Muscle layer of duodenum (tissue), 2 donors: ENCODE measurements at regions not wholly inside any gene's neighbourhood (a gene's known extent, or its start where the extent isn't known, plus 50 kb on each side); places are given as distances from the start of the nearest gene placed in this dataset.

Source experiments
- H3K27ac ChIP-seq: one replicate; pipeline ENCODE4 v1.7.0; 2013; ENCODE audit warnings: mild to moderate bottlenecking, low read length
- H3K27me3 ChIP-seq: one replicate; pipeline ENCODE4 v1.7.0; 2013; ENCODE audit warnings: low read depth, mild to moderate bottlenecking, control low read depth, low read length
- H3K36me3 ChIP-seq, 2 donors: one replicate each; pipeline ENCODE4 v1.7.0; 2013; ENCODE audit warnings: low read length in 2 of 2, control low read depth in 1 of 2, mild to moderate bottlenecking in 1 of 2; ENCODE audit not compliant: insufficient read depth in 2 of 2, control insufficient read depth in 1 of 2
- H3K4me1 ChIP-seq, 2 donors: one replicate each; pipeline ENCODE4 v1.7.0; 2013; ENCODE audit warnings: low read length in 2 of 2, mild to moderate bottlenecking in 2 of 2, control low read depth in 1 of 2, moderate library complexity in 1 of 2; ENCODE audit not compliant: insufficient read depth in 2 of 2, control insufficient read depth in 1 of 2
- H3K4me3 ChIP-seq, 2 donors: one replicate each; pipeline ENCODE4 v1.7.0; 2013; ENCODE audit warnings: low read length in 2 of 2, low read depth in 1 of 2, mild to moderate bottlenecking in 1 of 2
- H3K9me3 ChIP-seq, 2 donors: one replicate each; pipeline ENCODE4 v1.7.0; 2013; ENCODE audit warnings: low read length in 2 of 2, control low read depth in 1 of 2, mild to moderate bottlenecking in 1 of 2; ENCODE audit not compliant: control insufficient read depth in 1 of 2
- donor health status: healthy.

DNA sequence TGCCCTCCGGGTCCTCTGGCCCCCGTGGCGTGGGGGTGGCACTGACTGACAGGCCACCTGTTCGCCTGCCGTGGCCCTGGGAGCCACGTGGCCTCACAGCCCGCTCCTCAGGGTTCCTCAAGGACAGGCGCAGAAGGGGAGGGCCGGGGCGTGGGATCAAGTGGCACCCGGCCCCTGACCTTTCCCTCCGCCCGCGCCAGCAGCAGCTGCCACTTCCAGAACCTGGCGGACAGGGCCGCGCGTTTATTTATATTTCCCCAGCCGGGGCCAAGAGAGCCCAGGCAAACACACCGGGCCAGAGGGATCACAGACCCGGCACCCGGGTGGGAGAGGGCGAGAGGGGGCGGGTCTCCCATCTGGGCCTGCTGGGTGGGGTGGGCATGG is 92.6 kb downstream of the RFLNA start:
- Histone ChIP-seq H3K4me1 (peaks cover 14 to 62% of the 10 kb centered on the region in 2 donors), H3K27ac (no peak overlapping the region)

GRCh38 chr12:124386661-124387527 is 92.0 kb downstream of the RFLNA start:
- Histone ChIP-seq H3K4me1 (peaks cover 17 to 62% of the 10 kb centered on the region in 2 donors), H3K27ac (no peak overlapping the region), H3K27me3 (no peaks in the 10 kb centered on the region), H3K9me3 (no peaks in the 10 kb centered on the region), H3K36me3 (peaks cover 24 to 30% of the 10 kb centered on the region in 2 donors), H3K4me3 (peak overlapping the region in 1 of 2 donors; percentile 62)

More for the DNA sequence above, 92.6 kb downstream of the RFLNA start:
- H3K36me3 ChIP-seq = peaks cover 22 to 26% of the 10 kb centered on the region in 2 donors
- no peaks in the 10 kb centered on the region for H3K9me3 ChIP-seq
- H3K4me3 ChIP-seq = peak overlapping the region in 1 of 2 donors; percentile 62
- H3K27me3 ChIP-seq = no peaks in the 10 kb centered on the region

GRCh38 chr12:124386059-124386458 is 91.2 kb downstream of the RFLNA start:
- Histone ChIP-seq H3K27ac (no peak overlapping the region), H3K4me1 (peaks cover 19 to 68% of the 10 kb centered on the region in 2 donors), H3K4me3 (peak overlapping the region in 1 of 2 donors; percentile 44), H3K36me3 (peaks cover 24 to 30% of the 10 kb centered on the region in 2 donors), H3K9me3 (no peaks in the 10 kb centered on the region), H3K27me3 (no peaks in the 10 kb centered on the region)

- Histone ChIP-seq H3K4me3 (no peak overlapping the region), H3K27me3 (no peaks in the 10 kb centered on the region), H3K9me3 (no peaks in the 10 kb centered on the region), H3K27ac (no peak overlapping the region), H3K4me1 (peaks cover 18 to 68% of the 10 kb centered on the region in 2 donors), H3K36me3 (peaks cover 24 to 30% of the 10 kb centered on the region in 2 donors)
Observed at GRCh38 chr12:124385219-124385969, 90.5 kb downstream of the RFLNA start.

DNA sequence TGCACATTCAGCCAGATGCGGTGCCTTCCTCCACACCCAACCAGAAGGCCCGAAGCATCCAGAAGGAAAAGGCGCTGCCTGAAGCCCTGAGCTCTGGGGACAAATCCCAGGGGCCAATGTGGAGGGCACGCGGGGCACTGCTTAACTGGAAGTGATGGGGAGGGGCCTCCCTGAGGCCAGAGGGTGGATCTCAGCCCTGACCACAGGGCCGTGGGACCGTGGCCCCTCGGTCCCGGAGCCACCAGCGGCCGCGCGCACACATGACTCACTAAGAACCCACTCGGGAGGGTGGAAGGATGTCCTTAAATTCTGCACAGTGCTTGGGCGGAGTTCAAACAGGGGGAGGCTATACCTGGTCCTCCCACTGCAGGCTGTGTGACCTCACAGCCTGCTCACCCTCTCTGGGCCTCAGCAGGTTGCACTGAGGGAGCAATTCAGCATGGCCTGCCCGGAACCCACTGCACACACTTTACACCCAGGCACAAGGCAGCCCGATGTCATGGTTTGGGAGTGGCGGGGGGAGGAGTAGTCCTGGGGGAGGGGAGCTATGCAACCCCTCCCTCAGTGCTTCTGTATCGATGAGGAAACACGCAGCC is 89.5 kb downstream of the RFLNA start:
- H3K4me3 ChIP-seq = no peak overlapping the region
- peaks cover 28 to 68% of the 10 kb centered on the region in 2 donors for H3K4me1 ChIP-seq
- H3K9me3 ChIP-seq = no peaks in the 10 kb centered on the region
- H3K36me3 ChIP-seq = peaks cover 27 to 30% of the 10 kb centered on the region in 2 donors
- H3K27ac ChIP-seq = no peak overlapping the region
- no peaks in the 10 kb centered on the region for H3K27me3 ChIP-seq

GRCh38 chr12:124383028-124383427 is 88.1 kb downstream of the RFLNA start:
- Histone ChIP-seq H3K36me3 (peaks cover 34 to 37% of the 10 kb centered on the region in 2 donors), H3K27me3 (no peaks in the 10 kb centered on the region), H3K9me3 (no peaks in the 10 kb centered on the region), H3K4me1 (peaks cover 25 to 66% of the 10 kb centered on the region in 2 donors), H3K4me3 (no peak overlapping the region), H3K27ac (peak overlapping the region; percentile 83)

- H3K27ac ChIP-seq = peak overlapping the region; percentile 83
- H3K27me3 ChIP-seq = no peaks in the 10 kb centered on the region
- peaks cover 25 to 55% of the 10 kb centered on the region in 2 donors for H3K4me1 ChIP-seq
- no peaks in the 10 kb centered on the region for H3K9me3 ChIP-seq
- peak overlapping the region; percentile 15 to 26 for H3K4me3 ChIP-seq
- H3K36me3 ChIP-seq = peaks cover 44 to 47% of the 10 kb centered on the region in 2 donors
Observed at GRCh38 chr12:124381456-124382296, 86.8 kb downstream of the RFLNA start.

DNA sequence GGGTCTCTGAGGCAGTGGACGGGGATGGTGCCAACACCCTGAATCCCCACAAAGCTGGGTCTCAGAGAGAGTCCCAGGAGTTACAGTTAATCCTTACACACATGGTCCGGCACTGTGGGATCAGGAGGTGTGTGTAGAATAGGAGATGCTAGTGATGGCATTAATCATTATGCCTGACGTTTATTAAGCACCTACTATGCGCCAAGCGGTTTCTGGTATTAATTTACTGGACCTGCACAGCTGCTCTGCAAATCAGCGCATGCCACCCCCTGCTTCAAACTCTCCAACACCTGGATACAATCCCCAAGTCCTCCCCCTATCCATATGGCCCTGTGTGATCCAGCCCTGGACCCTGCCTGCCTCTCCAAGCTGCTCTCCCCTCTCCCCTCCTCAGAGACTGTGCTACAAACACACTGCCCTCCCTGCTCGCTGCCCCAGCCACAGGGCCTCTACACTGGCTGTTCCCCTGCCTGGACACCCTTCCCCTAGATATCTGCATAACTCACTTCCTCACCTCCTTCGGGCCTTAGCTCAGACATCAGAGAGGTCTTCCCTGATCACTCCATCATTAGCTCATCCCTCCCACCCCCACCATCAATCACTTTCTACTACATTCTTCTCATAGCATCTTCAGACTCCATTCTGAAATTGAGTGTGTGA is 86.0 kb downstream of the RFLNA start:
- peak overlapping the region; percentile 83 for H3K27ac ChIP-seq
- peaks cover 25 to 48% of the 10 kb centered on the region in 2 donors for H3K4me1 ChIP-seq
- peaks cover 50 to 53% of the 10 kb centered on the region in 2 donors for H3K36me3 ChIP-seq
- H3K4me3 ChIP-seq = peak overlapping the region; percentile 26 to 37
- no peaks in the 10 kb centered on the region for H3K27me3 ChIP-seq
- no peaks in the 10 kb centered on the region for H3K9me3 ChIP-seq

DNA sequence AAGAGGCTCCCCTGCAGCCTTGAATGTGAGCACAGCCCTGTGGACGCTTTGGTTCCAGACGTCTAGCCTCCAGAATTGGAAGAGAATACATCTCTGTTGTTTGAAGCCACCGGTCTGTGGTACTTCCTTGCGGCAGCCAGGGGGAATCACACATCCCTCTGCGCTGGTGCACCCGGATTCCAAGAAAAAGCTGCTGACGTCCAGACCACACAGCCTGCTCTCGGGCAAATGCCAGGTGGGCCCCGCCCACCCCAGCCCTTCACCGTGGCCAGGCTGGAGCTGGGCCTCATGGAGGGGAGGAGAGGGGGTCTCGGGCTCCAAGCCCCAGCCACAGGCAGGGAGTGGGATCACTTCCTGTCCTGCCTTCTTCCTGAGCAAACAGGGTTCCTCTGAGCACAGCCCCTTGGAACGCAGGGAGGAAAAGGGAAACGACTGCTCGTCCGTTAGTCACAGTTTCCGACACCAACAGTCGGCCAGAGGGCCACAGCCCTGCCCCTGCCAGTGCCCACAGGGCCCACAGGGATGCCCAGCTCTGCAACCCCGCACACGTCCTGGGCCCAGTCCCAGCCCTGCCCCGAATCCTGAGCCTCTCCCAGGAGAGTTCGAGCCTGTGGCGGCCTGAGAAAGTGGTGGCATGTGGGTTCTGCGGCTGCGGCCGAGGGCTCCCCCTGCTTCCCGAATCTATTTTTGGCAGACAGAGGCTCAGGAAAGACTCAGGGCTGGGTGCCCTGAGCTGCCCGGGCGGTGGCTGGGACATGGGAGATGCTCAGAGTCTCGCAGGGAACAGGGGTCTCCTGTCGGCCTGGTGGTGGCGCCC is 85.3 kb downstream of the RFLNA start:
- H3K27ac ChIP-seq = peak overlapping the region; percentile 81
- peaks cover 25 to 45% of the 10 kb centered on the region in 2 donors for H3K4me1 ChIP-seq
- H3K36me3 ChIP-seq = peaks cover 43 to 53% of the 10 kb centered on the region in 2 donors
- peak overlapping the region in 1 of 2 donors; percentile 37 for H3K4me3 ChIP-seq
- H3K9me3 ChIP-seq = no peaks in the 10 kb centered on the region
- H3K27me3 ChIP-seq = no peaks in the 10 kb centered on the region
